CD4-positive, alpha-beta memory T cell (primary cell): ENCODE measurements at regions not wholly inside any gene's neighbourhood (a gene's known extent, or its start where the extent isn't known, plus 50 kb on each side); places are given as distances from the start of the nearest gene placed in this dataset.

Source experiments
- CTCF ChIA-PET: fragments of 350-600 bp; sonication (Branson Sonifier 250); formaldehyde crosslinking; loops from one replicate; lab custom pipeline; 2021; ENCODE audit warnings: inconsistent platforms; ENCODE audit not compliant: partially characterized antibody; lab: Charles Lee
- POLR2A ChIA-PET: fragments of 350-600 bp; sonication (Branson Sonifier 250); formaldehyde crosslinking; loops from one replicate; lab custom pipeline; 2021; ENCODE audit not compliant: partially characterized antibody; lab: Charles Lee
- DNase-seq, 5 donors: peaks; one replicate each; pipeline versions ENCODE4 v3.0.0 to v3.0.0-alpha.2; 2020 to 2022; ENCODE audit warnings: mixed read lengths in 1 of 5
- H3K27ac ChIP-seq: one replicate; pipeline ENCODE4 v1.7.0; 2013; ENCODE audit warnings: low read depth, low read length
- H3K27me3 ChIP-seq: 2 replicates; pipeline ENCODE4 v1.7.0; 2013; ENCODE audit warnings: mild to moderate bottlenecking, low read length, moderate library complexity; ENCODE audit not compliant: insufficient read depth
- H3K36me3 ChIP-seq: 2 replicates; pipeline ENCODE4 v1.7.0; 2013; ENCODE audit warnings: mild to moderate bottlenecking, low read length, moderate library complexity; ENCODE audit not compliant: insufficient read depth
- H3K4me1 ChIP-seq: 2 replicates; pipeline ENCODE4 v1.7.0; 2013; ENCODE audit warnings: mild to moderate bottlenecking, low read length, moderate library complexity; ENCODE audit not compliant: insufficient read depth
- H3K4me3 ChIP-seq, 2 donors: one replicate each; pipeline ENCODE4 v1.7.0; 2013; ENCODE audit warnings: low read length in 2 of 2, mild to moderate bottlenecking in 1 of 2
- H3K9me3 ChIP-seq, 2 donors: one replicate each; pipeline ENCODE4 v1.7.0; 2013; ENCODE audit warnings: low read length in 2 of 2, control low read depth in 1 of 2; ENCODE audit not compliant: control insufficient read depth in 1 of 2
- H3K27ac Mint-ChIP-seq, 7 donors: one replicate each; pipeline ENCODE4 v1.8.0; 2020 to 2021; ENCODE audit warnings: mixed read lengths in 7 of 7, mild to moderate bottlenecking in 6 of 7, inconsistent platforms in 3 of 7, moderate library complexity in 3 of 7
- H3K27me3 Mint-ChIP-seq, 2 donors: one replicate each; pipeline ENCODE4 v1.8.0; 2020 to 2021; ENCODE audit warnings: mixed read lengths in 2 of 2
- H3K36me3 Mint-ChIP-seq, 2 donors: one replicate each; pipeline ENCODE4 v1.8.0; 2020 to 2021; ENCODE audit warnings: mixed read lengths in 2 of 2, inconsistent platforms in 1 of 2, mild to moderate bottlenecking in 1 of 2
- H3K4me1 Mint-ChIP-seq, 4 donors: one replicate each; pipeline ENCODE4 v1.8.0; 2020 to 2021; ENCODE audit warnings: mixed read lengths in 4 of 4, mild to moderate bottlenecking in 1 of 4
- H3K4me3 Mint-ChIP-seq, 8 donors: one replicate each; pipeline ENCODE4 v1.8.0; 2020 to 2021; ENCODE audit warnings: mixed read lengths in 8 of 8, mild to moderate bottlenecking in 7 of 8, moderate library complexity in 6 of 8, inconsistent platforms in 3 of 8
- H3K9me3 Mint-ChIP-seq, 8 donors: one replicate each; pipeline ENCODE4 v1.8.0; 2020 to 2021; ENCODE audit warnings: mixed read lengths in 8 of 8, mild to moderate bottlenecking in 5 of 8, inconsistent platforms in 3 of 8, moderate library complexity in 1 of 8
- intact Hi-C: fragments of 100-400 bp; cut with micrococcal nuclease; formaldehyde crosslinking; loops from one replicate; pipeline ENCODE4 v1.15.1; 2023

- Histone ChIP-seq H3K27me3 (no peaks in the 10 kb centered on the region), H3K9me3 (no peaks in the 10 kb centered on the region), H3K4me3 (no peak overlapping the region), H3K27ac (no peak overlapping the region), H3K4me1 (no peaks in the 10 kb centered on the region), H3K36me3 (no peaks in the 10 kb centered on the region)
- Mint-ChIP-seq H3K36me3 (no peaks in the 10 kb centered on the region), H3K9me3 (peaks cover 0 to 11% (median 3%) of the 10 kb centered on the region in 8 donors), H3K4me3 (no peak overlapping the region), H3K27me3 (no peaks in the 10 kb centered on the region), H3K27ac (no peak overlapping the region), H3K4me1 (no peaks in the 10 kb centered on the region)
- POLR2A ChIA-PET: no interaction called here
- CTCF ChIA-PET: no interaction called here
- DNase-seq: no peak
- intact Hi-C loops: no loop called here
Measured at GRCh38 chr10:90435296-90435695, 422.5 kb downstream of the HTR7 start.

GRCh38 chr10:90437452-90437851 lies 420.4 kb downstream of the HTR7 start:
- no peak overlapping the region for H3K27ac Mint-ChIP-seq
- Histone ChIP-seq H3K9me3 (peaks cover 0 to 8% of the 10 kb centered on the region in 2 donors), H3K36me3 (no peaks in the 10 kb centered on the region), H3K4me1 (no peaks in the 10 kb centered on the region), H3K27me3 (no peaks in the 10 kb centered on the region), H3K27ac (no peak overlapping the region), H3K4me3 (no peak overlapping the region)
- intact Hi-C loops: no loop called here
- ChIA-PET CTCF (no interaction called here), POLR2A (interaction anchor here (0.6 kb wide), 1 partner anchor 13 kb away, joined by 3 read pairs; no protein-coding TSS in a partner anchor)
- H3K36me3 Mint-ChIP-seq: no peaks in the 10 kb centered on the region
- no peak for DNase-seq
- no peak overlapping the region for H3K4me3 Mint-ChIP-seq
- no peaks in the 10 kb centered on the region for H3K27me3 Mint-ChIP-seq
- no peaks in the 10 kb centered on the region for H3K4me1 Mint-ChIP-seq
- H3K9me3 Mint-ChIP-seq: peaks cover 3 to 22% (median 12%) of the 10 kb centered on the region in 8 donors

- ChIA-PET CTCF (no interaction called here), POLR2A (no interaction called here)
- Mint-ChIP-seq H3K27me3 (no peaks in the 10 kb centered on the region), H3K27ac (no peak overlapping the region), H3K4me3 (no peak overlapping the region), H3K4me1 (no peaks in the 10 kb centered on the region), H3K36me3 (no peaks in the 10 kb centered on the region), H3K9me3 (peaks cover 3 to 39% (median 21%) of the 10 kb centered on the region in 8 donors)
- intact Hi-C loops: no loop called here
- H3K27me3 ChIP-seq: no peaks in the 10 kb centered on the region
- DNase-seq: no peak
- no peaks in the 10 kb centered on the region for H3K36me3 ChIP-seq
- peaks cover 0 to 8% of the 10 kb centered on the region in 2 donors for H3K9me3 ChIP-seq
- no peaks in the 10 kb centered on the region for H3K4me1 ChIP-seq
- H3K27ac ChIP-seq: no peak overlapping the region
- no peak overlapping the region for H3K4me3 ChIP-seq
Measured at GRCh38 chr10:90440870-90441269, 417.0 kb downstream of the HTR7 start.

- intact Hi-C loops: no loop called here
Measured at GRCh38 chr10:90443342-90443741, 414.5 kb downstream of the HTR7 start.

GRCh38 chr10:90447831-90448230 lies 410.0 kb downstream of the HTR7 start:
- Histone ChIP-seq H3K27ac (no peak overlapping the region), H3K9me3 (no peaks in the 10 kb centered on the region), H3K4me3 (no peak overlapping the region), H3K27me3 (no peaks in the 10 kb centered on the region), H3K4me1 (no peaks in the 10 kb centered on the region), H3K36me3 (no peaks in the 10 kb centered on the region)
- intact Hi-C loops: no loop called here
- POLR2A ChIA-PET: no interaction called here
- H3K27me3 Mint-ChIP-seq: no peaks in the 10 kb centered on the region
- H3K36me3 Mint-ChIP-seq: no peaks in the 10 kb centered on the region
- no peak overlapping the region for H3K27ac Mint-ChIP-seq
- no peak overlapping the region for H3K4me3 Mint-ChIP-seq
- CTCF ChIA-PET: no interaction called here
- H3K4me1 Mint-ChIP-seq: no peaks in the 10 kb centered on the region
- DNase-seq: no peak
- H3K9me3 Mint-ChIP-seq: peaks cover 0 to 15% (median 3%) of the 10 kb centered on the region in 8 donors

More at GRCh38 chr10:90443342-90443741, 414.5 kb downstream of the HTR7 start:
- no peak for DNase-seq
- peaks cover 3 to 39% (median 19%) of the 10 kb centered on the region in 8 donors for H3K9me3 Mint-ChIP-seq
- ChIA-PET CTCF (no interaction called here), POLR2A (no interaction called here)
- Histone ChIP-seq H3K27ac (no peak overlapping the region), H3K9me3 (peaks cover 0 to 8% of the 10 kb centered on the region in 2 donors), H3K4me3 (no peak overlapping the region), H3K4me1 (no peaks in the 10 kb centered on the region), H3K27me3 (no peaks in the 10 kb centered on the region), H3K36me3 (no peaks in the 10 kb centered on the region)
- H3K4me3 Mint-ChIP-seq: peak overlapping the region in 1 of 8 donors; percentile 61
- no peaks in the 10 kb centered on the region for H3K4me1 Mint-ChIP-seq
- H3K27me3 Mint-ChIP-seq: no peaks in the 10 kb centered on the region
- H3K36me3 Mint-ChIP-seq: no peaks in the 10 kb centered on the region
- H3K27ac Mint-ChIP-seq: no peak overlapping the region

GRCh38 chr10:90450797-90451196 lies 407.0 kb downstream of the HTR7 start:
- no peak for DNase-seq
- Mint-ChIP-seq H3K4me3 (no peak overlapping the region), H3K4me1 (no peaks in the 10 kb centered on the region), H3K27ac (no peak overlapping the region), H3K27me3 (no peaks in the 10 kb centered on the region), H3K9me3 (peaks cover 0 to 5% (median under 1%) of the 10 kb centered on the region in 8 donors), H3K36me3 (no peaks in the 10 kb centered on the region)
- ChIA-PET CTCF (interaction anchor here (1.6 kb wide), 1 partner anchor 8 kb away, joined by 3 read pairs; no protein-coding TSS in a partner anchor), POLR2A (no interaction called here)
- Histone ChIP-seq H3K36me3 (no peaks in the 10 kb centered on the region), H3K27ac (no peak overlapping the region), H3K4me1 (no peaks in the 10 kb centered on the region), H3K27me3 (no peaks in the 10 kb centered on the region), H3K9me3 (no peaks in the 10 kb centered on the region), H3K4me3 (no peak overlapping the region)
- intact Hi-C loops: no loop called here

GRCh38 chr10:90451283-90451682 lies 406.6 kb downstream of the HTR7 start:
- Mint-ChIP-seq H3K36me3 (no peaks in the 10 kb centered on the region), H3K4me1 (no peaks in the 10 kb centered on the region), H3K4me3 (no peak overlapping the region), H3K9me3 (peaks cover 0 to 5% (median under 1%) of the 10 kb centered on the region in 8 donors), H3K27ac (no peak overlapping the region), H3K27me3 (no peaks in the 10 kb centered on the region)
- Histone ChIP-seq H3K9me3 (no peaks in the 10 kb centered on the region), H3K36me3 (no peaks in the 10 kb centered on the region), H3K4me1 (no peaks in the 10 kb centered on the region), H3K27me3 (no peaks in the 10 kb centered on the region), H3K27ac (no peak overlapping the region), H3K4me3 (no peak overlapping the region)
- CTCF ChIA-PET: interaction anchor here (1.6 kb wide), 1 partner anchor 9 kb away, joined by 3 read pairs; no protein-coding TSS in a partner anchor
- POLR2A ChIA-PET: no interaction called here
- no peak for DNase-seq
- intact Hi-C loops: no loop called here
